GM18499 (cell line): ENCODE measurements at regions not wholly inside any gene's neighbourhood (a gene's known extent, or its start where the extent isn't known, plus 50 kb on each side); places are given as distances from the start of the nearest gene placed in this dataset.

Source experiments
- ATAC-seq: cut with Tn5 transposase; IDR thresholded peaks from one replicate; pipeline ENCODE4 v1.9.1; 2021; ENCODE audit warnings: moderate number of reproducible peaks; ENCODE audit not compliant: insufficient read depth, unreplicated experiment

GRCh38 chr11:8818421-8818820 is 92.6 kb upstream of the AKIP1 start:
- ATAC-seq = no peak

- no peak for ATAC-seq
Observed at GRCh38 chr11:8820401-8820800, 90.6 kb upstream of the AKIP1 start.

GRCh38 chr11:8822469-8822868 is 88.5 kb upstream of the AKIP1 start:
- no peak for ATAC-seq

DNA sequence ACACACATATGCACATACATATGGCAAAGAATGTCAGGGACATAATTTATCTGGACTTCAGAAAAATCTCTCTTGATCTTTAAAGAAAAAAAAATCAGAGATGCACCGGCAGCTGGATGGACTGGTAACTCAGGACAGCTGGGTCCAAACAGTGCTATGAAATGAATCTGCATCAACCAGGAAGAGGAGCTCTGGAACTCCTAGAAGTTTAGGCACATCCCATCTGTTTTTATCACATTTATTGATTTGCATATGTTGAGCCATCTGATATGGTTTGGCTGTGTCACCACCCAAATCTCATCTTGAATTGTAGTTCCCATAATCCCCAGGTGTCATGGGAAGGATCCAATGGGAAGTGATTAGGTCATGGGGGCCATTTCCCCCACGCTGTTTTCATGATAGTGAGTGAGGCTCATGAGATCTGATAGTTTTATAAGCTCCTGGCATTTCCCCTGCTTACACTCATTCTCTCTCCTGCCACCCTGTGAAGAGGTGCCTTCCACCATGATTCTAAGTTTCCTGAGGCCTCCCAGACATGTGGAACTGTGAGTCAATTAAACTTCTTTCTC is 87.7 kb upstream of the AKIP1 start:
- ATAC-seq = no peak

- ATAC-seq = no peak
Observed at GRCh38 chr11:8826139-8826786, 84.7 kb upstream of the AKIP1 start.

GRCh38 chr11:8826901-8827560 is 84.0 kb upstream of the AKIP1 start:
- no peak for ATAC-seq

DNA sequence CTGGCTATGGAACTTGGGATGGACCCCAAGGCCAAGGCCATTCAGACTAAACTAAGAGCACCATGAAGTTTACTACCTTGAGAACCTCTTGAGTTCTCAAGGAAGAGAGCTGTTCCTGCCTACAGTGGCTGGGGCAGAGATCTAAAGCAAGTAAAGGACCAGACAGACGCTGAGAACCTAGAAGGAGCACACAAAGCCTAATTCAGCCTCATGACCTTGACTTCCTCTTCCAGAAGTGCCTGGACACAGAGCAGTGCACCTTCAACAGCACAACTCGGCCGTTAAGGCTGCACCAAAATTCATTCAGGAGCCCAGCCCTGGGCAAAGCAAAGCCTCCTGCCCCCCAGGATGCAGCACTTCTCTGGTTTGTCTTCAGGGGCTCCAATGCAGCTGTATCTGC is 82.9 kb upstream of the AKIP1 start:
- no peak for ATAC-seq

DNA sequence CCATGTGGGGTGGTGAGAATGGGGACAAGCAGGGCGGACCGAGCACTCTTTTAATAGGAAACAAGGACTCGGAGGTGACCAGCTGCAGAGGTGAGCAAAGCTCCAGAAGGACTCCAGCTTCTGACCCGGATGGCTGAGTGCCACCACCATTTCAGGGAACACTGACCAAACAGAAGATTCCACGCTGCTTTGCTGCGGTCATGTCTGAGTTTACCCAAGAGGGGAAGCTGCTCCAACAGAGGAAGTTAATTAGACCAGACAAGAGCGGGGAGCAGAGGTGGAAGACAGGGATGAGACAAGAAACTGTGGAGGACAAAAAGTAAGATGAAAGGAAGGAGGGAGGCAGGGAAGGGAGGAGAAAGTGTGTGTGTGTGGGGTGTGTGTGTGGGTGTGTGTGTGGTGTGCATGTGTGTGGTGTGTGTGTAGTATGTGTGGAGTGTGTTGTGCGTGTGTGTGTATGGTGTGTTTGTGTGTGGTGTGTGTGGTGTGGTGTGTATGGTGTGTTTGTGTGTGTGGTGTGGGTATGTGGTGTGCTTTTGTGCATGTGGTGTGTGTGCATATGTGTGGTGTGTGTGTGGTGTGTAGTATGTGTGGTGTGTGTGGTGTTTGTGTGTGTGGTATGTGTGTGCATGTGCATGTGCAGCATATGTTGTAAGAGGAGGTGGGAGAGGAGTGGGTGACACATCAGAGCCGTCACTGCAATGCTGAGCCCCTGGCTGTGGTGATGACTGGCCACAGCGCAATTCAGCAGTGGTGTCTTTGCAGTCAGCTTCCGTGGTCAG is 82.2 kb upstream of the AKIP1 start:
- no peak for ATAC-seq

- no peak for ATAC-seq
Observed at GRCh38 chr11:8829556-8829955, 81.4 kb upstream of the AKIP1 start.

- no peak for ATAC-seq
Observed at GRCh38 chr11:8830641-8831040, 80.3 kb upstream of the AKIP1 start.

DNA sequence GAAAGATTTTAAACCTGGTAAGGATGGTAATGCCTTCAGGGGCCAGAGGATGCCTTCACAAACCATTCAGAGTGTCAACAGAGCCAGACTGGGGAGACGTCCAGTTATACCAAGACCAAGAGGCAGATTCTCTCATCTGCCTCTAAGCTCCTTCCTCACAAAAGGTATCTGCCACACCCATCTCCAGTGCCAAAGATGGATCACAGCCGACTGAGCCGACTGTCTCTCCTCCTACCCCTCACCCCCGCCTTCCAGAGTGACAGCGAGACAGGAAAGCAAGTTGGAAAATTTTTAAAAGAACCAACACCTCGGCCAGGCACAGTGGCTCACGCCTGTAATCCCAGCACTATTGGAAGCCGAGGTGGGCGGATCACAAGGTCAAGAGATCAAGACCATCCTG is 79.1 kb upstream of the AKIP1 start:
- ATAC-seq = no peak

DNA sequence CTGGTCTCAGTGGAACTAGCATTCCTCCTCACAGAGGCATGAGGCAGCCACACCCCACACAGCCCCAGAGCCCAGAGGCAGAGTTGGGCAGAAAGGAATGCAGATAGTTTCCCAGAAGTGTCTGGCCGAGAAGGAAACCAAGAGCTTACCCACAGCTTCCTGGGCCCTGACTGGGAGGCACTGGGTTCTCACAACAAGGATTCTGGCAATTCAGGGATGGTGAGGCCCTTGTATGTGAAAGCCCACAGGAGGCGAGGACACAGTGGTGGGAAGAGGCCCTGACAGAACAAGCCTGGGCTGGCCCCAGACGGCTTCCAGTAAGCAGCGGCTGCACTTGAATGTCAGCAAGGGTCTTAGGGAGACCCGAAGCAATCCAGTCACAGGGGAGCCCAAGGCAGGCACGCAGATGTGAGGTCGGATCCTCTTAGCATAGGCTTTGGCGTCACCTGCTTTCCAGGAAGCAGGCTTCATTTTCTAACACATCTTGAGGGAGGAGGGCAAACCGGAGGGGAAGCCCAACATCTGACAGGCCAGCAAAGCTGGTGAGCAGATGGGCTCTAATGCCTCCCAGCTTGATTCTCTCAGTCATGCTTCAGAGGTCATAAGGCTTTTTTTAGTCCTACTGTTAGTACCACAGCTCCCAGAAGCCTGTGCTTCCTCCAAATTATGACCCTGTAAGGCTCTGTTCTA is 78.3 kb upstream of the AKIP1 start:
- ATAC-seq = peak; percentile 64

- no peak for ATAC-seq
Observed at GRCh38 chr11:8833568-8834315, 77.2 kb upstream of the AKIP1 start.

DNA sequence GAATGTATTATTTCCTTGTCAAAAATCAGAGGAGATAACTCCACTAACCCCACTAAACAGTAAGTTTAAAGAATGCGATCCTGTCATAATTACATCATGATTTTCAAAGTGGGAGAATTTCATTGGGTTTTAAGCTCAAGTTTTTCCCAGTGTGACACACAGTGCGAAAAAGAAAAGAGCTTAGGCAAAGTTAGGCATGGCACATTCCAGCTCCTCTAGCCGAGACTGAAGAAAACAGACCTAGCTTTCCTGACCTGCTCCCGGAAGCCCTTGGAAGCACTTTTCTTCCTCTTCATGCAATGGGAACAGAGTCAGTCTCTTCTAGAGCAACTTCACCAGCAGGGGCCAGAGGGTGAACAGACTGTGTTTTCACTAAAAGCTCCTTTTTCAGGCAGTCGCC is 76.6 kb upstream of the AKIP1 start:
- ATAC-seq = no peak

DNA sequence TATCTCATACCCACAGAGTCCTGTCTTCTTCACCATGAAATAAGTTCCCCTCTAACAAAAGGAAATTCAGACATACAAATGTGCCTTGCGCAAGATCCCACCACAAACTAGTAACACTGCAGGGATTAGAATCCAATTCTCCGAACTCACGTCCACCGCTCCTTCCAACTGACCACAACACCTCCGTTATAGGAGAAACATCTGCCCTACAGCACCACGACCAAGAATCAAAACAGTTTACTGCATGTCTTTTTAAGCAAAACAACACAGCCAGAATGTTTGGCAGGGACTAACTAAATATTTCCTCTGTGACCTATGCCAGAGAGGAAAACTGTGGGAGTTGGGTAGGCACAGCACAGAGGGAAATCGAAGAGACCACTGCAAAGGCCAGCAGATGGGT is 72.7 kb upstream of the AKIP1 start:
- no peak for ATAC-seq

- no peak for ATAC-seq
Observed at GRCh38 chr11:8839306-8839956, 71.6 kb upstream of the AKIP1 start.

DNA sequence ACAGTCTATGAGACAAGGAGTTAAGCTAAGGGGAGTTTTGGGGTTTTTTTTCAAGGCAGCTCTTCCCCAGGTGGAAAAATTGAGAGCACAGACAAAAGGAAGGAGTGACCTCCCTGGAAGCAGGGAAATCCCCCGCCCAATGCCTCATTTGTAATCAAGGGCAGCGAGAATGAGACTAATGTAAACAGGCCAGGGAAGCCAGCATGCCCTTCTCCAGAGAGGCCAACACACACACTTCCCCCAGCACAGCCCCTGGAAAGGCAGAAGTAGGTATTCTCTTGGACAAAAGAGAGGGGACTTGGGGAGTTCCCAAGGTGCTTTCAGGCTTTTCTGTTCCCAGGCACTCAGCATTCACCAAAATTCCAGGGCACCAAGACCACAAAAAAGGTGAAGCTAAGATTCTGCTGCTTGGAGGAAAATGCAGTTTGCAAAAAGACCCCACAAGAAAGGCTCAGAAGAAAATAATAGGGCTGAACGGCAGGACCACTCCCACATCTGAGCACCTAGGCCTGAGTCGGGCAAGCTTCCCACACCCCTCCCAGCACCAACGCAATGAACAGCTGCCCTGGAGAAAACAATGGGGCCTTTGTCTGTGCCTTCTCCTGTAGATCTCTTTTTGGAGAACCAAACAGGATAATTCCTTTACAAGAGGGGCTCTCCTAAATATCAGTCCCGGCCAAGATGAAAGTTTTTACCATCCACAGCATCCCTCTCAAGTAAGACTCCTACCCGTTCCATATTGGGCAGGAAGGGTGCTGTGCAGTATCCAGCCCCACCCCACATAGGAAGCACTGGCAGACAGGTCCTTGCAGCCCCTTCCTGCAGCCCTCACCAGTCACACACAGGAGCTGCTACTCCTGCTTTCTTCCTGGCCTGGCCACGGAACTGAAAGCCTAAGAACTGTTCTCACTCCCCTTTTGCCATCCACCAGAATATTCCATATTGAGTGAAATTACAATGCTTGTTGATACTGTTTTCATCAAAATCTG is 70.7 kb upstream of the AKIP1 start:
- ATAC-seq = no peak

DNA sequence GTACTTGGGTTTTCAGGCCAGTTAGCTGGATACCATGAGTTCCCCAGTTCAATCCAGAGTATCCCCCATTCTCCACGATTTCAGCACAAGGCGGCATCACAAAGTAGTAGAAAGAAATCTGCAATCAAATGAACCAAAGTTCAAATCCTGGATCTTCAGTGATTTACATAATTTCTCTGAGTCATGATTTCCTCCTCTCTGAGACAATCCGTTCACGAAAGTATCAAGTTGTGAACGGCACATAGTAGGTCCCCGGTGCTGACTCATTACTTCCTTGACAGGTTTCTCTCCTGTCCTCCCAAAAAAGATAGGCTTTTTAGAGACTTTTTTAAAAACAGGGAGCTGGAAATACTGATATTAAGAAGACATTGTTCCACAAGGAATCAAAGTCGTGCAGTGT is 69.1 kb upstream of the AKIP1 start:
- ATAC-seq = no peak
